ENCODE measurements at regions not wholly inside any gene's neighbourhood (a gene's known extent, or its start where the extent isn't known, plus 50 kb on each side); places are given as distances from the start of the nearest gene placed in this dataset.

GRCh38 chr2:160667811-160668210 is 174.2 kb upstream of the RBMS1 start:
- Histone ChIP-seq H3K4me3 (replicated peaks; ENCODE audit: low read depth, low read length) (no peak overlapping the region), H3K27me3 (replicated peaks; ENCODE audit: control insufficient read depth, insufficient read depth, low read length) (no peaks in the 10 kb centered on the region), H3K36me3 (ENCODE audit: control insufficient read depth, insufficient read depth, low read length) (no peaks in the 10 kb centered on the region)
- no peak for TF ChIP-seq CTCF (IDR thresholded peaks at IDR 0.05; ENCODE audit: insufficient read depth, low read length, poor library complexity, severe bottlenecking)
- no peak for DNase-seq (ENCODE audit: extremely low read depth, insufficient read length)

DNA sequence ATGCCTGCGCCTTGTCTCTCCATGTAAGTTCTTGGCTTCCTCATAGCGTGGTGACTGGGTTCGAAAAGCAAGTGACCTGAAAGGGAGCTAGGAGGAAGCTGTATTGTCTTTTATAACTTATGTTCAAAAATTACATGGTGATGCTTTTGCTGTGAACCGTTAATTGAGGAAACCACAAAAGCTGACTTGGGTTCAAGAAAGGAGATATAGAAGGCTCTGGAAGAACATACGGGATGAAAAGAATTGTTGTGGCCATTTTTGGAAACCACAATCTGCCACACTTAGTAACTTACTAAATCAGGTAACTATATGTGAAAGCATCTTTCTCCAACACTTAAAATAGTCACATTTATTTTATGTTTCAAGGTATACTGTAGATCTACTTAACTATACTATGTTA is 177.0 kb upstream of the RBMS1 start:
- no peak for TF ChIP-seq CTCF (IDR thresholded peaks at IDR 0.05; ENCODE audit: insufficient read depth, low read length, poor library complexity, severe bottlenecking)
- Histone ChIP-seq H3K36me3 (ENCODE audit: control insufficient read depth, insufficient read depth, low read length) (no peaks in the 10 kb centered on the region), H3K4me3 (replicated peaks; ENCODE audit: low read depth, low read length) (no peak overlapping the region), H3K27me3 (replicated peaks; ENCODE audit: control insufficient read depth, insufficient read depth, low read length) (no peaks in the 10 kb centered on the region)
- no peak for DNase-seq (ENCODE audit: extremely low read depth, insufficient read length)

DNA sequence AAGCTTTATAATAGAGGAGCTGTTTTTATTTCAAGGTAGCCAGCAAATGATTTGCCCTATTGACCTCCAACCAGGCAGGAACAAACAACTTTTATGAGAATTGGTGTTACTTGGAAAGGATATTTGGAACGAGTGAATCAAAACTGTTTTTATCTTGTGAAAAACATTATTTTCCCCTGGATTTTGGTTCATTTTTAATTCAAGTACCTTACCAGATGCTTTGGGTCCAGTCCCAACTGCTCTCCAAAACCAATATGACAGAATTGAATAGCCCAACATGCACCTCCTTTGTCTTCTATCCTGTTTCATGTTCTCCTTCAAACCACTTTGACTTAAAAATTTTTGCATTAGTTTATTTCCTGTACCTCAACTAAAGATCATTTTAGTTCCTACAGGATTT is 178.6 kb upstream of the RBMS1 start:
- Histone ChIP-seq H3K36me3 (ENCODE audit: control insufficient read depth, insufficient read depth, low read length) (no peaks in the 10 kb centered on the region), H3K27me3 (replicated peaks; ENCODE audit: control insufficient read depth, insufficient read depth, low read length) (no peaks in the 10 kb centered on the region), H3K4me3 (replicated peaks; ENCODE audit: low read depth, low read length) (no peak overlapping the region)
- TF ChIP-seq CTCF (IDR thresholded peaks at IDR 0.05; ENCODE audit: insufficient read depth, low read length, poor library complexity, severe bottlenecking): no peak
- DNase-seq (ENCODE audit: extremely low read depth, insufficient read length): no peak

GRCh38 chr2:160674146-160674750 is 180.6 kb upstream of the RBMS1 start:
- H3K36me3 ChIP-seq (ENCODE audit: control insufficient read depth, insufficient read depth, low read length): no peaks in the 10 kb centered on the region
- H3K27me3 ChIP-seq (replicated peaks; ENCODE audit: control insufficient read depth, insufficient read depth, low read length): no peaks in the 10 kb centered on the region
- no peak overlapping the region for H3K4me3 ChIP-seq (replicated peaks; ENCODE audit: low read depth, low read length)
- no peak for DNase-seq (ENCODE audit: extremely low read depth, insufficient read length)
- no peak for TF ChIP-seq CTCF (IDR thresholded peaks at IDR 0.05; ENCODE audit: insufficient read depth, low read length, poor library complexity, severe bottlenecking)

DNA sequence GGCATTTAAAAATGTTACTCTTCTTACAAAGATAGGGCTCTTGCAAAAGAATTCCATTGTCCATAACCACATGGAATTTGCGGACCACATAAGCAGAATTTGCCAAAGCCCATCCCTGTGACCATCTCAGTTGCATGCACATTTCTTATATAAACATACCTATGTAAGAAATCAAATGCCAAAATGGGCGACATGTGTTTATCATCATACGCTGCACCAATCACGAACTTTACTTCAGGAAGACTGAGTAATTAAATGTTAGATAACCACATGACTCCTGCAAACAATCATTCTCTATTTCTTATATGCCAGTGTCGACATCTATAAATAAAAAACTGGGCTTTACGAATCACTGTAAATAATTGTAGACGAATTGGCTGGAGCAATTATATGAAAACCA is 186.1 kb upstream of the RBMS1 start:
- TF ChIP-seq CTCF (IDR thresholded peaks at IDR 0.05; ENCODE audit: insufficient read depth, low read length, poor library complexity, severe bottlenecking): no peak

DNA sequence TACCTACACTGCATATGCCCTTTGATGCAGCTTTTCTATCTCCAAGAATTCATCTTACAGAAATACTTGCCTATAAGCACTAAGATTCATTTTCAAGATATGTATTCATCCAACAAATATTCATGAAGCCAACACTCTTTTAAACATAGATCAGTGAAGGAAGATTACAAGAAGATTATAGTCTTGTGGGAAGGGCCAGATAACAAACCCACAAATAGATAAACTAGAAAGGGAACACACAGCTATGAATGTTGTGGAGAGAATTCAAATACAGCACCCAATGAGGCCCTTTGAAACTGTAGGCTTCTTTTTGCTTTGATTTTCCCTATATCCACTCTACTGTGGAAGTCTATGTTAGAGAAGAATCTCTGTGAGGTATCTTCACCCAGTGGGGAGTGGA is 186.7 kb upstream of the RBMS1 start:
- H3K36me3 ChIP-seq (ENCODE audit: control insufficient read depth, insufficient read depth, low read length): no peaks in the 10 kb centered on the region
- TF ChIP-seq CTCF (IDR thresholded peaks at IDR 0.05; ENCODE audit: insufficient read depth, low read length, poor library complexity, severe bottlenecking): no peak
- H3K27me3 ChIP-seq (replicated peaks; ENCODE audit: control insufficient read depth, insufficient read depth, low read length): no peaks in the 10 kb centered on the region
- H3K4me3 ChIP-seq (replicated peaks; ENCODE audit: low read depth, low read length): no peak overlapping the region
- no peak for DNase-seq (ENCODE audit: extremely low read depth, insufficient read length)

More for the DNA sequence above, 186.1 kb upstream of the RBMS1 start:
- Histone ChIP-seq H3K4me3 (replicated peaks; ENCODE audit: low read depth, low read length) (no peak overlapping the region), H3K36me3 (ENCODE audit: control insufficient read depth, insufficient read depth, low read length) (no peaks in the 10 kb centered on the region), H3K27me3 (replicated peaks; ENCODE audit: control insufficient read depth, insufficient read depth, low read length) (no peaks in the 10 kb centered on the region)
- DNase-seq (ENCODE audit: extremely low read depth, insufficient read length): no peak
